ENCODE measurements at regions not wholly inside any gene's neighbourhood (a gene's known extent, or its start where the extent isn't known, plus 50 kb on each side); places are given as distances from the start of the nearest gene placed in this dataset.

- no peak for TF ChIP-seq CTCF (IDR thresholded peaks at IDR 0.05; ENCODE audit: low read depth, low read length, missing input control)
- no peak for TF ChIP-seq NR2F2 (IDR thresholded peaks at IDR 0.05)
- TF ChIP-seq REST (IDR thresholded peaks at IDR 0.05): no peak
- TF ChIP-seq EGR1 (IDR thresholded peaks at IDR 0.05; ENCODE audit: low read depth in 2 of 2): no peak
- TF ChIP-seq TAF1 (conservative IDR thresholded peaks at IDR 0.05): no peak
- no peak for TF ChIP-seq GABPA (IDR thresholded peaks at IDR 0.05 in 1 of 2, conservative IDR thresholded peaks at IDR 0.05 in 1 of 2)
- TF ChIP-seq SP1 (IDR thresholded peaks at IDR 0.05): no peak
- no peak for TF ChIP-seq YY1 (IDR thresholded peaks at IDR 0.05)
- TF ChIP-seq JUND (IDR thresholded peaks at IDR 0.05): no peak
- no peak for TF ChIP-seq ATF3 (IDR thresholded peaks at IDR 0.05)
- no peak for TF ChIP-seq HNF4G (IDR thresholded peaks at IDR 0.05)
- TF ChIP-seq RAD21 (IDR thresholded peaks at IDR 0.05): no peak
- no peak for TF ChIP-seq MAX (IDR thresholded peaks at IDR 0.05)
- no peak for TF ChIP-seq ZBTB33 (IDR thresholded peaks at IDR 0.05)
Measured at GRCh38 chr17:33522623-33523022, 229.5 kb upstream of the ASIC2 start.

Data from liver (tissue), 3 donors.